NCI-H1092 (cell line): ENCODE measurements at regions not wholly inside any gene's neighbourhood (a gene's known extent, or its start where the extent isn't known, plus 50 kb on each side); places are given as distances from the start of the nearest gene placed in this dataset.
"Not testable (repeated sequence)": the region's sequence is repeated elsewhere in the genome, so short reads cannot be mapped to it uniquely, and the experiment has no call there.

Experiments used
- DNase-seq: peaks from one replicate; lab custom pipeline; 2025; lab: John Stamatoyannopoulos, UW

GRCh38 chr14:89065879-89066278 lies 241.4 kb downstream of the TTC8 start:
- no peak for DNase-seq

- DNase-seq: no peak
Measured at GRCh38 chr14:89067293-89067972, 243.0 kb downstream of the TTC8 start.

- DNase-seq: no peak
Measured at GRCh38 chr14:89078021-89078795, 253.8 kb downstream of the TTC8 start.

GRCh38 chr14:89085231-89085731 lies 260.8 kb downstream of the TTC8 start:
- no peak for DNase-seq

GRCh38 chr14:89085737-89086382 lies 261.4 kb downstream of the TTC8 start:
- DNase-seq: no peak

- DNase-seq: no peak
Measured at GRCh38 chr14:89088530-89088929, 264.1 kb downstream of the TTC8 start.

GRCh38 chr14:89089330-89089729 lies 264.9 kb downstream of the TTC8 start:
- DNase-seq: no peak

- DNase-seq: no peak
Measured at GRCh38 chr14:89091781-89092180, 267.3 kb downstream of the TTC8 start.

- no peak for DNase-seq
Measured at GRCh38 chr14:89093083-89093730, 268.8 kb downstream of the TTC8 start.

GRCh38 chr14:89095036-89095435 lies 270.6 kb downstream of the TTC8 start:
- DNase-seq: no peak

GRCh38 chr14:89096946-89097345 lies 272.5 kb downstream of the TTC8 start:
- no peak for DNase-seq

GRCh38 chr14:89098254-89098653 lies 273.8 kb downstream of the TTC8 start:
- no peak for DNase-seq

- not testable (repeated sequence) for DNase-seq
Measured at GRCh38 chr14:89104171-89104817, 279.8 kb downstream of the TTC8 start.

- DNase-seq: not testable (repeated sequence)
Measured at GRCh38 chr14:89104861-89105260, 280.4 kb downstream of the TTC8 start.
